ENCODE measurements at regions not wholly inside any gene's neighbourhood (a gene's known extent, or its start where the extent isn't known, plus 50 kb on each side); places are given as distances from the start of the nearest gene placed in this dataset.

- TF ChIP-seq CTCF (IDR thresholded peaks at IDR 0.05), result peak in 5 of 6 experiments; percentile 11 to 84 (median 59)
- no peak for TF ChIP-seq POLR2A (IDR thresholded peaks at IDR 0.05)
These were observed 86.2 kb upstream of the DYNC1I1 start for GRCh38 chr7:95686109-95686508.
